HG02610 (cell line): ENCODE measurements at regions not wholly inside any gene's neighbourhood (a gene's known extent, or its start where the extent isn't known, plus 50 kb on each side); places are given as distances from the start of the nearest gene placed in this dataset.

Source experiments
- ATAC-seq: cut with Tn5 transposase; IDR thresholded peaks from one replicate; pipeline ENCODE4 v1.9.1; 2021; ENCODE audit warnings: mild to moderate bottlenecking, moderate library complexity; ENCODE audit not compliant: unreplicated experiment

- no peak for ATAC-seq
Measured at GRCh38 chr20:58111310-58112016, 117.0 kb downstream of the ANKRD60 start.

GRCh38 chr20:58109918-58110635, 118.4 kb downstream of the ANKRD60 start:
- no peak for ATAC-seq

- no peak for ATAC-seq
Measured at GRCh38 chr20:58109126-58109880, 119.2 kb downstream of the ANKRD60 start.

- ATAC-seq = no peak
Measured at GRCh38 chr20:58107533-58107932, 120.9 kb downstream of the ANKRD60 start.

- no peak for ATAC-seq
Measured at GRCh38 chr20:58106143-58106750, 122.2 kb downstream of the ANKRD60 start.

GRCh38 chr20:58103961-58104360, 124.5 kb downstream of the ANKRD60 start:
- no peak for ATAC-seq

GRCh38 chr20:58103517-58103904, 124.9 kb downstream of the ANKRD60 start:
- ATAC-seq = no peak

- ATAC-seq = no peak
Measured at GRCh38 chr20:58102744-58103516, 125.5 kb downstream of the ANKRD60 start.

GRCh38 chr20:58102261-58102660, 126.2 kb downstream of the ANKRD60 start:
- ATAC-seq = no peak

GRCh38 chr20:58100731-58101356, 127.6 kb downstream of the ANKRD60 start:
- no peak for ATAC-seq

GRCh38 chr20:58099956-58100730, 128.3 kb downstream of the ANKRD60 start:
- ATAC-seq = no peak

GRCh38 chr20:58099291-58099935, 129.0 kb downstream of the ANKRD60 start:
- ATAC-seq = no peak

- ATAC-seq = no peak
Measured at GRCh38 chr20:58098571-58098970, 129.9 kb downstream of the ANKRD60 start.

GRCh38 chr20:58097943-58098342, 130.5 kb downstream of the ANKRD60 start:
- ATAC-seq = no peak

GRCh38 chr20:58097429-58097828, 131.0 kb downstream of the ANKRD60 start:
- no peak for ATAC-seq

GRCh38 chr20:58096880-58097423, 131.5 kb downstream of the ANKRD60 start:
- ATAC-seq = no peak

GRCh38 chr20:58094698-58095097, 133.8 kb downstream of the ANKRD60 start:
- no peak for ATAC-seq

- no peak for ATAC-seq
Measured at GRCh38 chr20:58094160-58094559, 134.3 kb downstream of the ANKRD60 start.

- no peak for ATAC-seq
Measured at GRCh38 chr20:58092871-58093270, 135.6 kb downstream of the ANKRD60 start.
